Osteocyte (in vitro differentiated cells): ENCODE measurements at regions not wholly inside any gene's neighbourhood (a gene's known extent, or its start where the extent isn't known, plus 50 kb on each side); places are given as distances from the start of the nearest gene placed in this dataset. TPM values are rescaled to one million over a fixed set of nuclear protein-coding genes. Genes with fewer than 3 reads are reported as not detected.

Experiments
- DNase-seq: peaks from one replicate; pipeline ENCODE4 v3.0.0; 2021; ENCODE audit warnings: mixed read lengths; ENCODE audit not compliant: unreplicated experiment; ENCODE audit errors: extremely low spot score
- H3K27ac Mint-ChIP-seq: one replicate; pipeline ENCODE4 v1.8.0; 2021; ENCODE audit warnings: mild to moderate bottlenecking, mixed read lengths; ENCODE audit not compliant: unreplicated experiment
- H3K27me3 Mint-ChIP-seq: one replicate; pipeline ENCODE4 v1.8.0; 2021; ENCODE audit warnings: mixed read lengths; ENCODE audit not compliant: unreplicated experiment
- H3K36me3 Mint-ChIP-seq: one replicate; pipeline ENCODE4 v1.8.0; 2021; ENCODE audit warnings: mixed read lengths; ENCODE audit not compliant: unreplicated experiment
- H3K4me1 Mint-ChIP-seq: one replicate; pipeline ENCODE4 v1.8.0; 2021; ENCODE audit warnings: mixed read lengths; ENCODE audit not compliant: unreplicated experiment
- H3K4me3 Mint-ChIP-seq: one replicate; pipeline ENCODE4 v1.8.0; 2021; ENCODE audit warnings: mild to moderate bottlenecking, moderate library complexity, mixed read lengths; ENCODE audit not compliant: unreplicated experiment
- H3K9me3 Mint-ChIP-seq: one replicate; pipeline ENCODE4 v1.8.0; 2021; ENCODE audit warnings: mixed read lengths; ENCODE audit not compliant: unreplicated experiment
- CTCF ChIP-seq: fragments of 200-600 bp; sonication (generic); IDR thresholded peaks from 2 replicates; pipeline ENCODE4 v1.5.0; 2021; ENCODE audit warnings: antibody characterized with exemption, mild to moderate bottlenecking, moderate library complexity
- microRNA-seq: library from miRNA; unstranded; fragments of <30 nt; microRNA quantifications from one replicate; pipeline ENCODE4 v1.1.0, GENCODE V29; 2020; ENCODE audit not compliant: unreplicated experiment

- Mint-ChIP-seq H3K9me3 (no peaks in the 10 kb centered on the region), H3K27me3 (no peaks in the 10 kb centered on the region), H3K4me3 (no peak overlapping the region), H3K4me1 (no peaks in the 10 kb centered on the region), H3K27ac (no peak overlapping the region), H3K36me3 (no peaks in the 10 kb centered on the region)
- no peak for DNase-seq
- no peak for TF ChIP-seq CTCF
Observed at GRCh38 chr2:221364672-221365071, 207.4 kb downstream of the EPHA4 start.

Small RNAs in the stretch of these regions (microRNA-seq; reads per million reads assigned to microRNA genes)
- gene MIR4268: not detected
